ENCODE measurements at regions not wholly inside any gene's neighbourhood (a gene's known extent, or its start where the extent isn't known, plus 50 kb on each side); places are given as distances from the start of the nearest gene placed in this dataset.

- H3K9ac ChIP-seq (ENCODE audit: low read depth, low read length, poor library complexity), result no peak overlapping the region
- WGBS, 2 donors (ENCODE audit: extremely low coverage in 2 of 2, insufficient read length in 2 of 2, insufficient replicate concordance in 1 of 2), result no CpG with 5 or more reads among the region's 8 CpGs
- peaks cover 0 to 4% of the 10 kb centered on the region in 2 donors for H3K4me1 ChIP-seq (ENCODE audit: control insufficient read depth in 2 of 2, insufficient read depth in 1 of 2, low read depth in 1 of 2, low read length in 2 of 2)
- H3K36me3 ChIP-seq (replicated peaks in 1 of 2; ENCODE audit: control insufficient read depth in 2 of 2, insufficient read depth in 2 of 2, low read length in 2 of 2), result no peaks in the 10 kb centered on the region
- DNase-seq (ENCODE audit: low spot score), result no peak
- H2BK12ac ChIP-seq (ENCODE audit: low read length), result no peak overlapping the region
- no peak overlapping the region for H2BK5ac ChIP-seq (ENCODE audit: low read length)
- no peak overlapping the region for H3K4me2 ChIP-seq (ENCODE audit: insufficient read depth, low read length, poor library complexity, severe bottlenecking)
- H3K27me3 ChIP-seq (ENCODE audit: control insufficient read depth in 3 of 3, insufficient read depth in 3 of 3, low read depth in 1 of 3, low read length in 3 of 3), result peaks cover 0 to 3% (median 0%) of the 10 kb centered on the region in 3 experiments
- H3K9me3 ChIP-seq (replicated peaks in 1 of 2; ENCODE audit: control insufficient read depth in 2 of 2, insufficient read depth in 1 of 2, low read depth in 1 of 2, low read length in 2 of 2), result no peaks in the 10 kb centered on the region
- no peak overlapping the region for H3K23ac ChIP-seq (ENCODE audit: low read depth, low read length, poor library complexity)
- H4K8ac ChIP-seq (ENCODE audit: low read depth, low read length), result no peak overlapping the region
- no peak overlapping the region for H3K18ac ChIP-seq (ENCODE audit: low read length)
- no peak overlapping the region for H2BK15ac ChIP-seq (ENCODE audit: low read length)
- no peak overlapping the region for H2BK120ac ChIP-seq (ENCODE audit: low read depth, low read length)
- no peak overlapping the region for H4K91ac ChIP-seq (ENCODE audit: low read depth, low read length, poor library complexity)
- H3K27ac ChIP-seq (replicated peaks; ENCODE audit: low read length), result no peak overlapping the region
- H3K4me3 ChIP-seq (ENCODE audit: low read length in 2 of 2), result no peak overlapping the region
- no peak overlapping the region for H3K4ac ChIP-seq (ENCODE audit: low read length)
- no peaks in the 10 kb centered on the region for H3K79me1 ChIP-seq (ENCODE audit: low read depth, low read length)
- H2AFZ ChIP-seq (ENCODE audit: low read length), result no peak overlapping the region
- no peak overlapping the region for H3K14ac ChIP-seq (ENCODE audit: low read length)
- H2AK5ac ChIP-seq (ENCODE audit: low read depth, low read length), result no peak overlapping the region
Observed at GRCh38 chr4:10335050-10335449, 122.2 kb downstream of the ZNF518B start.

- no peak overlapping the region for H4K8ac ChIP-seq (ENCODE audit: low read depth, low read length)
- no peak overlapping the region for H3K9ac ChIP-seq (ENCODE audit: low read depth, low read length, poor library complexity)
- H2BK5ac ChIP-seq (ENCODE audit: low read length), result no peak overlapping the region
- H3K23ac ChIP-seq (ENCODE audit: low read depth, low read length, poor library complexity), result no peak overlapping the region
- no peak overlapping the region for H4K91ac ChIP-seq (ENCODE audit: low read depth, low read length, poor library complexity)
- peaks cover 0 to 4% of the 10 kb centered on the region in 2 donors for H3K4me1 ChIP-seq (ENCODE audit: control insufficient read depth in 2 of 2, insufficient read depth in 1 of 2, low read depth in 1 of 2, low read length in 2 of 2)
- H3K4me2 ChIP-seq (ENCODE audit: insufficient read depth, low read length, poor library complexity, severe bottlenecking), result no peak overlapping the region
- H3K27ac ChIP-seq (replicated peaks; ENCODE audit: low read length), result no peak overlapping the region
- H3K9me3 ChIP-seq (replicated peaks in 1 of 2; ENCODE audit: control insufficient read depth in 2 of 2, insufficient read depth in 1 of 2, low read depth in 1 of 2, low read length in 2 of 2), result no peaks in the 10 kb centered on the region
- H2AFZ ChIP-seq (ENCODE audit: low read length), result no peak overlapping the region
- H3K18ac ChIP-seq (ENCODE audit: low read length), result no peak overlapping the region
- no peaks in the 10 kb centered on the region for H3K79me1 ChIP-seq (ENCODE audit: low read depth, low read length)
- H3K14ac ChIP-seq (ENCODE audit: low read length), result no peak overlapping the region
- H2AK5ac ChIP-seq (ENCODE audit: low read depth, low read length), result no peak overlapping the region
- H3K4ac ChIP-seq (ENCODE audit: low read length), result no peak overlapping the region
- DNase-seq (ENCODE audit: low spot score), result no peak
- no peak overlapping the region for H2BK15ac ChIP-seq (ENCODE audit: low read length)
- WGBS, 2 donors (ENCODE audit: extremely low coverage in 2 of 2, insufficient read length in 2 of 2, insufficient replicate concordance in 1 of 2), result no CpG with 5 or more reads among the region's 3 CpGs
- no peak overlapping the region for H2BK120ac ChIP-seq (ENCODE audit: low read depth, low read length)
- peaks cover 0 to 2% (median 0%) of the 10 kb centered on the region in 3 experiments for H3K27me3 ChIP-seq (ENCODE audit: control insufficient read depth in 3 of 3, insufficient read depth in 3 of 3, low read depth in 1 of 3, low read length in 3 of 3)
- H2BK12ac ChIP-seq (ENCODE audit: low read length), result no peak overlapping the region
- H3K36me3 ChIP-seq (replicated peaks in 1 of 2; ENCODE audit: control insufficient read depth in 2 of 2, insufficient read depth in 2 of 2, low read length in 2 of 2), result no peaks in the 10 kb centered on the region
- H3K4me3 ChIP-seq (ENCODE audit: low read length in 2 of 2), result no peak overlapping the region
Observed at GRCh38 chr4:10334506-10335028, 122.7 kb downstream of the ZNF518B start.

GRCh38 chr4:10333942-10334341, 123.3 kb downstream of the ZNF518B start:
- WGBS, 2 donors (ENCODE audit: extremely low coverage in 2 of 2, insufficient read length in 2 of 2, insufficient replicate concordance in 1 of 2), result no CpG with 5 or more reads among the region's 1 CpG

DNA sequence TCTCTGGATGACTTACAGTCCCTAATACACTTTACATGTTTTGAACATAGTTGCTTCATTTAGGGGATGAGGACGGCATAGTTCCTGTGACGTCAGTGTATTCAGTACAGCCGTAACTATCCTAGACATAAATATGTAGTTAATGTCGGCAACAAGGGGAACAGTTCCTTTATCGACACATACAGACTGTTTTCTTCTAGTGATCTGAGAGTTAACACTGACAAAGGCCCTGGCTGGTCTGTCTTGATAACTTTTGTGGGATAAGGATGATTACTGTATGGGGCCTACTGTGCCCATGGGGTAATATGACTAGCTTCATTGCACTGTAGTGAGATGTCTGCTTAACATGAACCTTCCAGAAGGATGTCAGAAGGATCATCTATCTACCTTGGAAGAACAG, 131.2 kb downstream of the ZNF518B start:
- H2BK5ac ChIP-seq (ENCODE audit: low read length), result no peak overlapping the region
- no peak overlapping the region for H3K23ac ChIP-seq (ENCODE audit: low read depth, low read length, poor library complexity)
- H3K4me1 ChIP-seq (ENCODE audit: control insufficient read depth in 2 of 2, insufficient read depth in 1 of 2, low read depth in 1 of 2, low read length in 2 of 2), result peaks cover 0 to 2% of the 10 kb centered on the region in 2 donors
- no peak for DNase-seq (ENCODE audit: low spot score)
- H2BK15ac ChIP-seq (ENCODE audit: low read length), result no peak overlapping the region
- no peak overlapping the region for H2AFZ ChIP-seq (ENCODE audit: low read length)
- no peak overlapping the region for H2AK5ac ChIP-seq (ENCODE audit: low read depth, low read length)
- H2BK12ac ChIP-seq (ENCODE audit: low read length), result no peak overlapping the region
- no peak overlapping the region for H3K18ac ChIP-seq (ENCODE audit: low read length)
- no peak overlapping the region for H3K9ac ChIP-seq (ENCODE audit: low read depth, low read length, poor library complexity)
- H3K27me3 ChIP-seq (ENCODE audit: control insufficient read depth in 3 of 3, insufficient read depth in 3 of 3, low read depth in 1 of 3, low read length in 3 of 3), result no peaks in the 10 kb centered on the region
- no peak overlapping the region for H3K4me2 ChIP-seq (ENCODE audit: insufficient read depth, low read length, poor library complexity, severe bottlenecking)
- no peak overlapping the region for H3K4ac ChIP-seq (ENCODE audit: low read length)
- H4K91ac ChIP-seq (ENCODE audit: low read depth, low read length, poor library complexity), result no peak overlapping the region
- H3K4me3 ChIP-seq (ENCODE audit: low read length in 2 of 2), result no peak overlapping the region
- H2BK120ac ChIP-seq (ENCODE audit: low read depth, low read length), result no peak overlapping the region
- no peaks in the 10 kb centered on the region for H3K36me3 ChIP-seq (replicated peaks in 1 of 2; ENCODE audit: control insufficient read depth in 2 of 2, insufficient read depth in 2 of 2, low read length in 2 of 2)
- no peaks in the 10 kb centered on the region for H3K79me1 ChIP-seq (ENCODE audit: low read depth, low read length)
- no peak overlapping the region for H4K8ac ChIP-seq (ENCODE audit: low read depth, low read length)
- no peaks in the 10 kb centered on the region for H3K9me3 ChIP-seq (replicated peaks in 1 of 2; ENCODE audit: control insufficient read depth in 2 of 2, insufficient read depth in 1 of 2, low read depth in 1 of 2, low read length in 2 of 2)
- H3K27ac ChIP-seq (replicated peaks; ENCODE audit: low read length), result no peak overlapping the region
- no CpG with 5 or more reads among the region's 5 CpGs for WGBS, 2 donors (ENCODE audit: extremely low coverage in 2 of 2, insufficient read length in 2 of 2, insufficient replicate concordance in 1 of 2)
- no peak overlapping the region for H3K14ac ChIP-seq (ENCODE audit: low read length)

More at GRCh38 chr4:10333942-10334341, 123.3 kb downstream of the ZNF518B start:
- Histone ChIP-seq H3K9me3 (replicated peaks in 1 of 2; ENCODE audit: control insufficient read depth in 2 of 2, insufficient read depth in 1 of 2, low read depth in 1 of 2, low read length in 2 of 2) (no peaks in the 10 kb centered on the region), H3K18ac (ENCODE audit: low read length) (no peak overlapping the region), H3K27me3 (ENCODE audit: control insufficient read depth in 3 of 3, insufficient read depth in 3 of 3, low read depth in 1 of 3, low read length in 3 of 3) (no peaks in the 10 kb centered on the region), H4K91ac (ENCODE audit: low read depth, low read length, poor library complexity) (no peak overlapping the region), H2BK12ac (ENCODE audit: low read length) (no peak overlapping the region), H3K14ac (ENCODE audit: low read length) (no peak overlapping the region), H3K23ac (ENCODE audit: low read depth, low read length, poor library complexity) (no peak overlapping the region), H3K36me3 (replicated peaks in 1 of 2; ENCODE audit: control insufficient read depth in 2 of 2, insufficient read depth in 2 of 2, low read length in 2 of 2) (no peaks in the 10 kb centered on the region), H2BK15ac (ENCODE audit: low read length) (no peak overlapping the region), H3K4me2 (ENCODE audit: insufficient read depth, low read length, poor library complexity, severe bottlenecking) (no peak overlapping the region), H3K27ac (replicated peaks; ENCODE audit: low read length) (no peak overlapping the region), H3K4me3 (ENCODE audit: low read length in 2 of 2) (no peak overlapping the region), H3K4me1 (ENCODE audit: control insufficient read depth in 2 of 2, insufficient read depth in 1 of 2, low read depth in 1 of 2, low read length in 2 of 2) (peaks cover 0 to 4% of the 10 kb centered on the region in 2 donors), H2AFZ (ENCODE audit: low read length) (no peak overlapping the region), H2BK5ac (ENCODE audit: low read length) (no peak overlapping the region), H3K4ac (ENCODE audit: low read length) (no peak overlapping the region), H2BK120ac (ENCODE audit: low read depth, low read length) (no peak overlapping the region), H2AK5ac (ENCODE audit: low read depth, low read length) (no peak overlapping the region), H4K8ac (ENCODE audit: low read depth, low read length) (no peak overlapping the region), H3K79me1 (ENCODE audit: low read depth, low read length) (no peaks in the 10 kb centered on the region), H3K9ac (ENCODE audit: low read depth, low read length, poor library complexity) (no peak overlapping the region)
- no peak for DNase-seq (ENCODE audit: low spot score)
